Astrocyte (in vitro differentiated cells and primary cell): ENCODE measurements at regions not wholly inside any gene's neighbourhood (a gene's known extent, or its start where the extent isn't known, plus 50 kb on each side); places are given as distances from the start of the nearest gene placed in this dataset.

Experiments used
- DNase-seq: peaks from one replicate; pipeline ENCODE4 v3.0.0-alpha.2; 2010; ENCODE audit warnings: low read depth
- FAIRE-seq: peaks from 2 replicates; lab custom pipeline; 2011; peaks lifted over from hg19 to GRCh38; lab: Jason Lieb, UNC
- H2AFZ ChIP-seq: 2 replicates; pipeline ENCODE4 v1.6.0; 2012; ENCODE audit warnings: low read depth, low read length, inconsistent platforms
- H3K27ac ChIP-seq: 2 replicates; pipeline ENCODE4 v1.5.1; 2011; ENCODE audit warnings: low read depth, low read length, inconsistent platforms
- H3K27me3 ChIP-seq: 2 replicates; pipeline ENCODE4 v1.6.0; 2011; ENCODE audit warnings: low read length, inconsistent platforms; ENCODE audit not compliant: insufficient read depth
- H3K36me3 ChIP-seq: 2 replicates; pipeline ENCODE4 v1.5.1; 2011; ENCODE audit warnings: low read length, inconsistent platforms; ENCODE audit not compliant: insufficient read depth
- H3K4me1 ChIP-seq: 2 replicates; pipeline ENCODE4 v1.5.1; 2011; ENCODE audit warnings: low read length, inconsistent platforms; ENCODE audit not compliant: insufficient read depth
- H3K4me2 ChIP-seq: 2 replicates; pipeline ENCODE4 v1.6.0; 2012; ENCODE audit warnings: low read length, inconsistent platforms
- H3K4me3 ChIP-seq: 2 replicates; pipeline ENCODE4 v1.5.1; 2011; ENCODE audit warnings: low read depth, mild to moderate bottlenecking, low read length, inconsistent platforms; ENCODE audit not compliant: insufficient read depth
- H3K79me2 ChIP-seq: 2 replicates; pipeline ENCODE4 v1.6.0; 2012; ENCODE audit warnings: mild to moderate bottlenecking, low read length, inconsistent platforms; ENCODE audit not compliant: insufficient read depth
- H3K9ac ChIP-seq: 2 replicates; pipeline ENCODE4 v1.6.0; 2012; ENCODE audit warnings: mild to moderate bottlenecking, low read length, inconsistent platforms
- H3K9me3 ChIP-seq: 2 replicates; pipeline ENCODE4 v1.5.1; 2012; ENCODE audit warnings: low read depth, mild to moderate bottlenecking, low read length, inconsistent platforms; ENCODE audit not compliant: insufficient read depth
- H4K20me1 ChIP-seq: 2 replicates; pipeline ENCODE4 v1.6.0; 2012; ENCODE audit warnings: low read length, inconsistent platforms; ENCODE audit not compliant: insufficient read depth
- H3K27ac Mint-ChIP-seq: one replicate; pipeline ENCODE4 v1.8.0; 2021; ENCODE audit warnings: mild to moderate bottlenecking, mixed read lengths; ENCODE audit not compliant: unreplicated experiment
- H3K27me3 Mint-ChIP-seq: one replicate; pipeline ENCODE4 v1.8.0; 2021; ENCODE audit warnings: low read depth, mixed read lengths; ENCODE audit not compliant: unreplicated experiment
- H3K36me3 Mint-ChIP-seq: one replicate; pipeline ENCODE4 v1.8.0; 2021; ENCODE audit warnings: low read depth, mixed read lengths; ENCODE audit not compliant: unreplicated experiment
- H3K4me1 Mint-ChIP-seq: one replicate; pipeline ENCODE4 v1.8.0; 2021; ENCODE audit warnings: low read depth, mixed read lengths; ENCODE audit not compliant: unreplicated experiment
- H3K4me3 Mint-ChIP-seq: one replicate; pipeline ENCODE4 v1.8.0; 2021; ENCODE audit warnings: mild to moderate bottlenecking, moderate library complexity, mixed read lengths; ENCODE audit not compliant: unreplicated experiment
- H3K9me3 Mint-ChIP-seq: one replicate; pipeline ENCODE4 v1.8.0; 2021; ENCODE audit warnings: mild to moderate bottlenecking, mixed read lengths; ENCODE audit not compliant: unreplicated experiment
- CTCF ChIP-seq: IDR thresholded peaks from 2 replicates; pipeline ENCODE4 v1.5.1; 2011; ENCODE audit warnings: low read depth, mild to moderate bottlenecking, inconsistent platforms, low read length, moderate library complexity; ENCODE audit not compliant: insufficient read depth
- EZH2 ChIP-seq: IDR thresholded peaks from 2 replicates; pipeline ENCODE4 v1.6.1; 2012; ENCODE audit warnings: mild to moderate bottlenecking, low read length, inconsistent platforms; ENCODE audit not compliant: insufficient read depth

- Mint-ChIP-seq H3K4me1 (no peaks in the 10 kb centered on the region), H3K36me3 (no peaks in the 10 kb centered on the region), H3K9me3 (peaks cover 10% of the 10 kb centered on the region), H3K27me3 (peaks cover 4% of the 10 kb centered on the region), H3K27ac (no peak overlapping the region), H3K4me3 (no peak overlapping the region)
- Histone ChIP-seq H3K27ac (no peak overlapping the region), H3K79me2 (no peaks in the 10 kb centered on the region), H3K9me3 (no peaks in the 10 kb centered on the region), H4K20me1 (no peaks in the 10 kb centered on the region), H3K27me3 (no peaks in the 10 kb centered on the region), H3K4me2 (no peak overlapping the region), H3K9ac (no peak overlapping the region), H2AFZ (no peak overlapping the region), H3K36me3 (no peaks in the 10 kb centered on the region), H3K4me3 (no peak overlapping the region), H3K4me1 (no peaks in the 10 kb centered on the region)
- no peak for FAIRE-seq
- TF ChIP-seq EZH2 = no peak
- peak; percentile 100 for TF ChIP-seq CTCF
- DNase-seq = peak; percentile 14
Observed at GRCh38 chr1:239976130-239976968, 115.3 kb upstream of the FMN2 start.

DNA sequence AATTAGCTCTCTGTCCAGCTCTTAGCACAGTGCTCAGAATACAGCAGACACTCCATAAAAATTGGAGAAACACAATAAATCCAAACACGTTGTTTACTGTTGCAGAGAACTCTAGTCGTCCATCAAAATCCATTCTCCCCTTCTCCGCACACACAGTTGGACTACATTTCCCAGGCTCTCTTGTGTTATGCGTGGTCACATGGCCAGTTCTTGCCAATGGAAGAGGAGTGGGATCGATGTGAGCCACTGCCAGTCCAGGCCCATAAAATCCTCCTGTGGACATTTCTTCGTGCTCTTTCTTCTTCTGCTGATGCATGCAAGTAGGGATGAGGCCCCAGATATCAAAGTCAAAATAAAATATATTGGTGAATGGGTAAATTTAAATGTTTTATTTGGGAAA, 114.3 kb upstream of the FMN2 start:
- Histone ChIP-seq H3K27ac (no peak overlapping the region), H4K20me1 (no peaks in the 10 kb centered on the region), H3K79me2 (no peaks in the 10 kb centered on the region), H2AFZ (no peak overlapping the region), H3K4me1 (no peaks in the 10 kb centered on the region), H3K9me3 (no peaks in the 10 kb centered on the region), H3K27me3 (no peaks in the 10 kb centered on the region), H3K9ac (no peak overlapping the region), H3K36me3 (no peaks in the 10 kb centered on the region), H3K4me3 (no peak overlapping the region), H3K4me2 (no peak overlapping the region)
- Mint-ChIP-seq H3K27ac (no peak overlapping the region), H3K4me1 (no peaks in the 10 kb centered on the region), H3K27me3 (peaks cover 3% of the 10 kb centered on the region), H3K4me3 (no peak overlapping the region), H3K36me3 (no peaks in the 10 kb centered on the region), H3K9me3 (peaks cover 10% of the 10 kb centered on the region)
- FAIRE-seq (no peak), DNase-seq (no peak)
- TF ChIP-seq EZH2 = no peak
- TF ChIP-seq CTCF = no peak

GRCh38 chr1:239979456-239979855, 112.2 kb upstream of the FMN2 start:
- H3K36me3 Mint-ChIP-seq = no peaks in the 10 kb centered on the region

More at GRCh38 chr1:239979456-239979855, 112.2 kb upstream of the FMN2 start:
- no peaks in the 10 kb centered on the region for H3K4me1 ChIP-seq
- no peaks in the 10 kb centered on the region for H3K79me2 ChIP-seq
- no peak overlapping the region for H2AFZ ChIP-seq
- H3K36me3 ChIP-seq = no peaks in the 10 kb centered on the region
- peaks cover 13% of the 10 kb centered on the region for H3K9me3 Mint-ChIP-seq
- no peak overlapping the region for H3K4me3 ChIP-seq
- no peak overlapping the region for H3K27ac Mint-ChIP-seq
- no peaks in the 10 kb centered on the region for H4K20me1 ChIP-seq
- no peak overlapping the region for H3K4me2 ChIP-seq
- DNase-seq = no peak
- H3K9ac ChIP-seq = no peak overlapping the region
- H3K27me3 ChIP-seq = no peaks in the 10 kb centered on the region
- no peaks in the 10 kb centered on the region for H3K27me3 Mint-ChIP-seq
- no peaks in the 10 kb centered on the region for H3K9me3 ChIP-seq
- H3K4me1 Mint-ChIP-seq = no peaks in the 10 kb centered on the region
- FAIRE-seq = no peak
- H3K27ac ChIP-seq = no peak overlapping the region
- H3K4me3 Mint-ChIP-seq = no peak overlapping the region
- TF ChIP-seq CTCF (no peak), EZH2 (no peak)
